Stimulated activated memory B cell treated with anti-CD40 and anti-IgM and Interleukin-4, amounts not matched to agents 10 μg/mL and 1 μg/mL and 100 μg/mL, for 72 hours (primary cell): ENCODE measurements at regions not wholly inside any gene's neighbourhood (a gene's known extent, or its start where the extent isn't known, plus 50 kb on each side); places are given as distances from the start of the nearest gene placed in this dataset.
"Not testable (repeated sequence)": the region's sequence is repeated elsewhere in the genome, so short reads cannot be mapped to it uniquely, and the experiment has no call there.

ENCODE experiments used
- ATAC-seq: fragments of 150-1000 bp; cut with Tn5 transposase; 2 replicates; pipeline ENCODE4 v1.10.0; 2021
- H3K27ac Mint-ChIP-seq: one replicate; pipeline ENCODE4 v1.8.0; 2022; ENCODE audit warnings: mild to moderate bottlenecking, mixed read lengths
- H3K27me3 Mint-ChIP-seq: one replicate; pipeline ENCODE4 v1.8.0; 2022; ENCODE audit warnings: mixed read lengths
- H3K36me3 Mint-ChIP-seq: one replicate; pipeline ENCODE4 v1.8.0; 2022; ENCODE audit warnings: mixed read lengths
- H3K4me1 Mint-ChIP-seq: one replicate; pipeline ENCODE4 v1.8.0; 2022; ENCODE audit warnings: mixed read lengths
- H3K4me3 Mint-ChIP-seq: one replicate; pipeline ENCODE4 v1.8.0; 2022; ENCODE audit warnings: mild to moderate bottlenecking, moderate library complexity, mixed read lengths
- H3K9me3 Mint-ChIP-seq: one replicate; pipeline ENCODE4 v1.8.0; 2022; ENCODE audit warnings: mixed read lengths

GRCh38 chr11:122559734-122560382 lies 95.7 kb upstream of the UBASH3B start:
- H3K36me3 Mint-ChIP-seq: no peaks in the 10 kb centered on the region
- no peak overlapping the region for H3K4me3 Mint-ChIP-seq
- H3K27ac Mint-ChIP-seq: no peak overlapping the region
- no peak for ATAC-seq
- H3K4me1 Mint-ChIP-seq: no peaks in the 10 kb centered on the region
- H3K27me3 Mint-ChIP-seq: peaks cover 29% of the 10 kb centered on the region
- no peaks in the 10 kb centered on the region for H3K9me3 Mint-ChIP-seq

- H3K27ac Mint-ChIP-seq, ATAC-seq, H3K4me3 Mint-ChIP-seq, H3K4me1 Mint-ChIP-seq, H3K36me3 Mint-ChIP-seq, H3K9me3 Mint-ChIP-seq: not testable (repeated sequence)
- H3K27me3 Mint-ChIP-seq: peaks cover 29% of the 10 kb centered on the region
These were observed 96.3 kb upstream of the UBASH3B start for GRCh38 chr11:122559218-122559617.

- not testable (repeated sequence) for H3K4me3 Mint-ChIP-seq, H3K4me1 Mint-ChIP-seq, ATAC-seq, H3K27ac Mint-ChIP-seq, H3K9me3 Mint-ChIP-seq, H3K36me3 Mint-ChIP-seq
- H3K27me3 Mint-ChIP-seq: peaks cover 10% of the 10 kb centered on the region
These were observed 98.4 kb upstream of the UBASH3B start for GRCh38 chr11:122557163-122557562.

- H3K4me1 Mint-ChIP-seq: no peaks in the 10 kb centered on the region
- no peak overlapping the region for H3K4me3 Mint-ChIP-seq
- no peak for ATAC-seq
- peaks cover 9% of the 10 kb centered on the region for H3K27me3 Mint-ChIP-seq
- H3K27ac Mint-ChIP-seq: no peak overlapping the region
- no peaks in the 10 kb centered on the region for H3K9me3 Mint-ChIP-seq
- H3K36me3 Mint-ChIP-seq: no peaks in the 10 kb centered on the region
These were observed 98.9 kb upstream of the UBASH3B start for GRCh38 chr11:122556605-122557004.

GRCh38 chr11:122538060-122538459 lies 117.5 kb upstream of the UBASH3B start:
- peaks cover 35% of the 10 kb centered on the region for H3K9me3 Mint-ChIP-seq

GRCh38 chr11:122524898-122525297 lies 130.6 kb upstream of the UBASH3B start:
- ATAC-seq: no peak
- Mint-ChIP-seq H3K36me3 (no peaks in the 10 kb centered on the region), H3K4me3 (no peak overlapping the region)

More at GRCh38 chr11:122538060-122538459, 117.5 kb upstream of the UBASH3B start:
- no peaks in the 10 kb centered on the region for H3K36me3 Mint-ChIP-seq
- H3K4me3 Mint-ChIP-seq: no peak overlapping the region
- H3K27ac Mint-ChIP-seq: no peak overlapping the region
- ATAC-seq: no peak
- H3K4me1 Mint-ChIP-seq: no peaks in the 10 kb centered on the region
- H3K27me3 Mint-ChIP-seq: no peaks in the 10 kb centered on the region

GRCh38 chr11:122523846-122524805 lies 131.4 kb upstream of the UBASH3B start:
- no peak overlapping the region for H3K4me3 Mint-ChIP-seq

More at GRCh38 chr11:122524898-122525297, 130.6 kb upstream of the UBASH3B start:
- Mint-ChIP-seq H3K27ac (no peak overlapping the region), H3K9me3 (peaks cover 3% of the 10 kb centered on the region), H3K27me3 (peaks cover 38% of the 10 kb centered on the region), H3K4me1 (no peaks in the 10 kb centered on the region)

GRCh38 chr11:122521626-122522025 lies 133.9 kb upstream of the UBASH3B start:
- ATAC-seq: no peak
- Mint-ChIP-seq H3K4me3 (no peak overlapping the region), H3K27ac (no peak overlapping the region), H3K4me1 (no peaks in the 10 kb centered on the region), H3K9me3 (no peaks in the 10 kb centered on the region), H3K36me3 (no peaks in the 10 kb centered on the region), H3K27me3 (peaks cover 11% of the 10 kb centered on the region)

More at GRCh38 chr11:122523846-122524805, 131.4 kb upstream of the UBASH3B start:
- Mint-ChIP-seq H3K27me3 (peaks cover 32% of the 10 kb centered on the region), H3K4me1 (no peaks in the 10 kb centered on the region), H3K27ac (no peak overlapping the region), H3K9me3 (peaks cover 3% of the 10 kb centered on the region), H3K36me3 (no peaks in the 10 kb centered on the region)
- no peak for ATAC-seq

GRCh38 chr11:122517403-122518379 lies 137.8 kb upstream of the UBASH3B start:
- Mint-ChIP-seq H3K36me3 (no peaks in the 10 kb centered on the region), H3K9me3 (no peaks in the 10 kb centered on the region), H3K4me3 (no peak overlapping the region), H3K27me3 (peaks cover 11% of the 10 kb centered on the region), H3K27ac (no peak overlapping the region), H3K4me1 (no peaks in the 10 kb centered on the region)
- ATAC-seq: no peak

GRCh38 chr11:122516686-122517085 lies 138.8 kb upstream of the UBASH3B start:
- Mint-ChIP-seq H3K4me1 (no peaks in the 10 kb centered on the region), H3K27ac (no peak overlapping the region), H3K27me3 (peaks cover 11% of the 10 kb centered on the region), H3K9me3 (no peaks in the 10 kb centered on the region), H3K36me3 (no peaks in the 10 kb centered on the region), H3K4me3 (no peak overlapping the region)
- no peak for ATAC-seq

GRCh38 chr11:122513997-122514396 lies 141.5 kb upstream of the UBASH3B start:
- no peaks in the 10 kb centered on the region for H3K36me3 Mint-ChIP-seq
- H3K9me3 Mint-ChIP-seq: no peaks in the 10 kb centered on the region
- no peak for ATAC-seq
- no peak overlapping the region for H3K27ac Mint-ChIP-seq
- no peaks in the 10 kb centered on the region for H3K4me1 Mint-ChIP-seq
- H3K27me3 Mint-ChIP-seq: no peaks in the 10 kb centered on the region
- no peak overlapping the region for H3K4me3 Mint-ChIP-seq

- ATAC-seq: no peak
- no peaks in the 10 kb centered on the region for H3K9me3 Mint-ChIP-seq
- no peak overlapping the region for H3K27ac Mint-ChIP-seq
- H3K4me3 Mint-ChIP-seq: no peak overlapping the region
- no peaks in the 10 kb centered on the region for H3K27me3 Mint-ChIP-seq
- no peaks in the 10 kb centered on the region for H3K36me3 Mint-ChIP-seq
- no peaks in the 10 kb centered on the region for H3K4me1 Mint-ChIP-seq
These were observed 142.2 kb upstream of the UBASH3B start for GRCh38 chr11:122513328-122513727.

GRCh38 chr11:122512688-122513087 lies 142.8 kb upstream of the UBASH3B start:
- peaks cover 4% of the 10 kb centered on the region for H3K27me3 Mint-ChIP-seq
- no peaks in the 10 kb centered on the region for H3K4me1 Mint-ChIP-seq
- no peak overlapping the region for H3K27ac Mint-ChIP-seq
- H3K4me3 Mint-ChIP-seq: no peak overlapping the region
- no peaks in the 10 kb centered on the region for H3K36me3 Mint-ChIP-seq
- no peaks in the 10 kb centered on the region for H3K9me3 Mint-ChIP-seq
- no peak for ATAC-seq

GRCh38 chr11:122509899-122510298 lies 145.6 kb upstream of the UBASH3B start:
- Mint-ChIP-seq H3K4me1 (peaks cover 4% of the 10 kb centered on the region), H3K27ac (no peak overlapping the region), H3K9me3 (no peaks in the 10 kb centered on the region), H3K4me3 (no peak overlapping the region), H3K36me3 (no peaks in the 10 kb centered on the region), H3K27me3 (peaks cover 31% of the 10 kb centered on the region)
- ATAC-seq: no peak

GRCh38 chr11:122509091-122509490 lies 146.4 kb upstream of the UBASH3B start:
- H3K27me3 Mint-ChIP-seq: peaks cover 31% of the 10 kb centered on the region

More at GRCh38 chr11:122509091-122509490, 146.4 kb upstream of the UBASH3B start:
- Mint-ChIP-seq H3K36me3 (no peaks in the 10 kb centered on the region), H3K4me3 (no peak overlapping the region), H3K9me3 (no peaks in the 10 kb centered on the region), H3K4me1 (peaks cover 4% of the 10 kb centered on the region), H3K27ac (no peak overlapping the region)
- ATAC-seq: no peak
